ENCODE measurements at regions not wholly inside any gene's neighbourhood (a gene's known extent, or its start where the extent isn't known, plus 50 kb on each side); places are given as distances from the start of the nearest gene placed in this dataset.

GRCh38 chr12:14194572-14194971 is 170.9 kb upstream of the ATF7IP start:
- Histone ChIP-seq H3K4me2 (no peak overlapping the region), H3K27ac (no peak overlapping the region), H3K4me3 (no peak overlapping the region), H3K4me1 (no peaks in the 10 kb centered on the region), H3K9me3 (no peaks in the 10 kb centered on the region)
- no peak for ATAC-seq
- FAIRE-seq: no peak
- CTCF ChIA-PET: interaction anchor here (1.3 to 1.4 kb wide), 2 partner anchors 8 to 27 kb away, joined by 4 read pairs; no protein-coding TSS in a partner anchor
- 73% methylated on average over 11 of the region's 11 CpGs for WGBS (ENCODE audit: missing lambda C conversion rate)
- TF ChIP-seq PBX3 (IDR thresholded peaks at IDR 0.05) (no peak), ZFP36 (IDR thresholded peaks at IDR 0.05; ENCODE audit: borderline replicate concordance, partially characterized antibody) (no peak), HES2 (IDR thresholded peaks at IDR 0.05) (no peak), GATA3 (IDR thresholded peaks at IDR 0.05; ENCODE audit: borderline replicate concordance) (no peak), NPAS2 (CRISPR knock-in tag; IDR thresholded peaks at IDR 0.05; ENCODE audit: borderline replicate concordance) (no peak)
- POLR2A ChIA-PET: no interaction called here
- DNase-seq (ENCODE audit: low read depth in 1 of 2, low spot score in 1 of 2): no peak

GRCh38 chr12:14199455-14200198 is 165.9 kb upstream of the ATF7IP start:
- Histone ChIP-seq H3K4me3 (no peak overlapping the region), H3K9me3 (no peaks in the 10 kb centered on the region), H3K27ac (no peak overlapping the region), H3K4me2 (0 out of 3 replicates have a peak overlapping the region, but pooled peaks have one; percentile 14), H3K4me1 (no peaks in the 10 kb centered on the region)
- ATAC-seq (no peak), FAIRE-seq (no peak), DNase-seq (ENCODE audit: low read depth in 1 of 2, low spot score in 1 of 2) (no peak)
- WGBS (ENCODE audit: missing lambda C conversion rate): 52% methylated on average over 4 of the region's 4 CpGs
- TF ChIP-seq RFX5 (IDR thresholded peaks at IDR 0.05): no peak
- TF ChIP-seq NPAS2 (CRISPR knock-in tag; IDR thresholded peaks at IDR 0.05; ENCODE audit: borderline replicate concordance): no peak
- TF ChIP-seq ZFP36 (IDR thresholded peaks at IDR 0.05; ENCODE audit: borderline replicate concordance, partially characterized antibody): no peak
- no peak for TF ChIP-seq MAFK (IDR thresholded peaks at IDR 0.05; ENCODE audit: partially characterized antibody)
- TF ChIP-seq RAD21 (conservative IDR thresholded peaks at IDR 0.05 in 1 of 2, IDR thresholded peaks at IDR 0.05 in 1 of 2): no peak
- no peak for TF ChIP-seq ZSCAN20 (CRISPR knock-in tag; IDR thresholded peaks at IDR 0.05)
- TF ChIP-seq POLR2AphosphoS2 (conservative IDR thresholded peaks at IDR 0.05; ENCODE audit: low read length): no peak
- no peak for TF ChIP-seq GATA3 (IDR thresholded peaks at IDR 0.05; ENCODE audit: borderline replicate concordance)
- no peak for TF ChIP-seq KDM1A (IDR thresholded peaks at IDR 0.05; ENCODE audit: low read depth)
- TF ChIP-seq HEYL (CRISPR knock-in tag; IDR thresholded peaks at IDR 0.05): no peak
- ChIA-PET CTCF (no interaction called here), POLR2A (no interaction called here)

- Histone ChIP-seq H3K27ac (no peak overlapping the region), H3K4me1 (no peaks in the 10 kb centered on the region), H3K9me3 (no peaks in the 10 kb centered on the region), H3K4me3 (no peak overlapping the region), H3K4me2 (no peak overlapping the region)
- 54% methylated on average over 2 of the region's 2 CpGs for WGBS (ENCODE audit: missing lambda C conversion rate)
- FAIRE-seq: no peak
- CTCF ChIA-PET: no interaction called here
- no peak for DNase-seq (ENCODE audit: low read depth in 1 of 2, low spot score in 1 of 2)
- POLR2A ChIA-PET: no interaction called here
- no peak for ATAC-seq
- no peak for TF ChIP-seq BHLHE40 (IDR thresholded peaks at IDR 0.05; ENCODE audit: low read depth, low read length)
- no peak for TF ChIP-seq CBX8 (IDR thresholded peaks at IDR 0.05)
Measured at GRCh38 chr12:14200598-14200997, 164.9 kb upstream of the ATF7IP start.

GRCh38 chr12:14201291-14201690 is 164.2 kb upstream of the ATF7IP start:
- Histone ChIP-seq H3K4me1 (no peaks in the 10 kb centered on the region), H3K9me3 (no peaks in the 10 kb centered on the region), H3K4me3 (no peak overlapping the region), H3K27ac (no peak overlapping the region), H3K4me2 (no peak overlapping the region)
- DNase-seq (ENCODE audit: low read depth in 1 of 2, low spot score in 1 of 2): no peak
- no peak for TF ChIP-seq BHLHE40 (IDR thresholded peaks at IDR 0.05; ENCODE audit: low read depth, low read length)
- TF ChIP-seq SMC3 (IDR thresholded peaks at IDR 0.05): no peak
- no peak for TF ChIP-seq KDM1A (IDR thresholded peaks at IDR 0.05; ENCODE audit: low read depth)
- no peak for TF ChIP-seq FOXS1 (CRISPR knock-in tag; IDR thresholded peaks at IDR 0.05)
- TF ChIP-seq BCL3 (IDR thresholded peaks at IDR 0.05): no peak
- TF ChIP-seq MAFK (IDR thresholded peaks at IDR 0.05; ENCODE audit: partially characterized antibody): peak; percentile 91
- TF ChIP-seq RARB (CRISPR knock-in tag; IDR thresholded peaks at IDR 0.05): no peak
- 88% methylated on average over 1 of the region's 1 CpG for WGBS (ENCODE audit: missing lambda C conversion rate)
- no peak for FAIRE-seq
- ChIA-PET POLR2A (no interaction called here), CTCF (no interaction called here)
- ATAC-seq: no peak
